NCI-H2107 (cell line): ENCODE measurements at regions not wholly inside any gene's neighbourhood (a gene's known extent, or its start where the extent isn't known, plus 50 kb on each side); places are given as distances from the start of the nearest gene placed in this dataset.

Experiments used
- DNase-seq: peaks from one replicate; lab custom pipeline; 2025; lab: John Stamatoyannopoulos, UW

DNA sequence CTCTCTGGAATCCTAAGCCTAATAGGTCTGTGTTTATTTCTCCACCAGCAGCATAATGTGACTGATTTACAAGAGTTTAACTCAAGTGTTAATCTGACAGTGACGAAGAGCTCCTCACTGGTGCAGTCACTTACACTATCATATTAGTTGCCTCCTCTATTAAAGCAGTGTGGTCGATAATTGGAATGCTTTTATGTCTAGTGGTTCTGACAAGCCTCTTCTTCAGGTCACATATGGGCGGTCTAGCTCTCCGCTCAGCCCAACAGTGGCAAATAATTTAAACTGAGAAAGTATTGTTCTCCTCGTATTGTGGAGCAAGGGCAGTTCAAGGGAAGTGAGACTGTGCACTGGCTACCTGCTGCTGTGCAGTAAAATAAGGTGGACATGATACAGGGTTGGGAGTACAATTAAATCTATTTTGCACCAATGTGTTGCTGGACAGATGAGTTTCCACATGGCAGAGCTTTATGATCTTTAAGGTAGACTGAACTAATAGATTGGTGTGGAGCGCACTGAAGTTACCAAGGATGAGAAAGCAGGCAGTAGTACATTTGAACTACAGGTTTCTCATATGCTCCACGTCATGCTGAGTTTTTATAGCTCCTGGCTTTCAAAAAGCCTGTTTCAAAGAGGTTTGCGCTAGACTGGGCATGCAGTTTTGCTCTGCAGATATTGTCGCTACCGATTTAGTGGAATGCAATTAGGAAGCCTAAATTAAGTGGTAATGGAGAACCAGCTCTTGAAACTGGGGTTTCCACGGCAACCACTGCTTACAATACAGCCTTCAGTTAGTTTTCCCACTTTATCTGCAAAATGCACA lies 151.7 kb upstream of the POU3F3 start:
- DNase-seq: no peak

DNA sequence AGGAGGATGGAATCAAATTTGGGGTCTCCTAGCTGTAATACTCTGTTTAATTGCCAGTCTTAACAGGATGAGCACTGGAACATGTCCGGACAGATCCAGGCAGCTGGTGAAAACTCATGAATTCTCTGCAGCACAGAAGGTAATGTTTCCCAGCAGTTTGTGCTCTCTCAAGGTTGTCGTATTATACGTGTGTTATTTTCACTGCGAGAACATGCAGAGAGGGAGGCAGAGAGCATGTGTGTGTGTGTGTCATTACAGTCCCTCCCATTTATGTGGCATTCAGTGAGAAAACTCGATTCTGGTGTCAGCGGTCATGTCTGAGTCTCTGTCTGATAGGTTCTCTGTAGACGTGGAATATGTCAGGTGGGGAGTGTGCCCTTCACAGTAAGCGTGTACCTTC lies 150.2 kb upstream of the POU3F3 start:
- DNase-seq: no peak

GRCh38 chr2:104704496-104705245 lies 149.2 kb upstream of the POU3F3 start:
- DNase-seq: no peak

DNA sequence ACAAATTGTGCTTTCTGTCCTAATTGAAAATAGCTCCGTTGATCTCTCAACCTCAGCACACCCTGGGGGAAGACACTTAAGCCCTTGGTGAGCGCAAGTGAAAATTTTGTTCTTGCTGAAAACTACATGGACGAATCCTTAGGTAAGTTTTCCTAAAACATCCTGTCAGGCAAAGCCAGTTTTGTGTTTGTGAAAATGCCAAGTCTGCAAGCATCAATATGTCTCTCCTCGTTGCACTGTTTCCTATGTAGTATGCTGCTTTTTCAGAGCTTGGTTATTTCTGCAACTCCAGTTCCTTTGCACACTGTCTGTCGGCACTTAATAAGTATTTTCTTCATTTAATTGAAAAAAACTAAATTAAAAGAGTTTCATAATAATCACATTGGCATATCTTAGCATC lies 146.9 kb upstream of the POU3F3 start:
- DNase-seq: no peak

DNA sequence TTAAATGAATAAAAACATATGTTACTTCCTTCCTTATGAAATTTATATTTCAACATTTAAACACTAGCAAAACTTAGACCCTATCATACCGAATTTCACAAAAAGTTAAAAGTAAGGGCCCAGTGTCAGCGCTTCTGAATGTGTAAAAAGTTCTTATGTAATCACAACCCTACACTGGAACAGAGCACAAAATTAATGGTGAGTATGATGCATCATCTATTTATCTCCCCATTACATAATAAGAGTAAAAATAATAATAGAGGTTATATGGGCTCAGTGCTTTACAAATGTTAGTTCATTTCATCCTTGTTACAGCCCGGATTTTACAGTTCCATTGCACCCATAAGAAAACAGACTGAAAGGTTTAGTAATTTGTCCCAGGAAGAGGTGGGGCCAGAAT lies 144.9 kb upstream of the POU3F3 start:
- DNase-seq: no peak

DNA sequence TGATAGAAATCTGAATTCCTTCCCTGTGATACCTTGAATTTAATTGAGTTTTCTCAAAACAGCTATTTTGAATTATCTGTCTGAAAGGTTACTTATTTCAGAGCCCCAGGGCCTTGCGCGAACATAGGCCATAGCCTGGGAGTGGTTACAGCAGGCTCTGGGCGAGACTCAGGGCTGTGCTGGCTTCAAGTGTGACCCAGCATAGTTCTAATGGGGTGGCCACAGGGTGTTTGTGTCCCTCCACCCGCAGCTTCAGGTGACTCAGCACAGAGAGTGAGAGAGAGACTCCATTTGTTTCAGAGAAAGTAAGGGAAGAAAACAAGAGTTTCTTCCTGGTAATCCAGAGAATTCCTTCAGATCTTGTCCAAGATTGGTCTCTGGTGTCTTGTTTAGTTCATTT lies 137.9 kb upstream of the POU3F3 start:
- no peak for DNase-seq

- no peak for DNase-seq
Observed at GRCh38 chr2:104733226-104733943, 120.5 kb upstream of the POU3F3 start.

DNA sequence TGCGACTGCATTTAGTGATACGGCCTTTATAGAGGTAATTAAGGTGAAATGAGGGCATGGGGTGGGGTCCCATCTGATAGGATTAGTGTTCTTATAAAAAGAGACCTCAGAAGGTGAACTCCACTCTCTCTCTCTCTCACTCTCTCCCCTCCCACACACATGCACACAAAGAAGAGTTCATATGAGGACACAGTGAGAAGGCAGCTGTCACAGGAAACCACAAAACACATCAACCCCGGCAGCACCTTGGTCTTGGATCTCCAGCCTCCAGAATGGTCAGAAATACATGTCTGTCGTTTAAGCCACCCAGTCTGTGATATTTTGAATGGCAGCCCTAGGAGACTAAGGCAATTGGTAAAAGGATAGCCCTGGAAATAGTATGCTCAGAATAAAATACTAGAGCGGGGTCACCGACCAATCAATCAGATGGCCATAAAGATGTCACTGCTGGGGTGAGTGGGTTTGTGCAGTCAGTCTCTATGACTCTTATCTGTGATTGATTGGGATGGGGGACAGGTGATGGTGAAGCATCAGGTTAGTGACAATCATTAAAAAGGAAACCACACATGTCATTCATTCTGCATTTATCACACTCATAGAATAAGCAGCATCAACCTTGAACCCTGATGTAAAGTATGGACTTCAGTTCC lies 118.9 kb upstream of the POU3F3 start:
- DNase-seq: no peak

GRCh38 chr2:104736026-104736425 lies 117.9 kb upstream of the POU3F3 start:
- no peak for DNase-seq

DNA sequence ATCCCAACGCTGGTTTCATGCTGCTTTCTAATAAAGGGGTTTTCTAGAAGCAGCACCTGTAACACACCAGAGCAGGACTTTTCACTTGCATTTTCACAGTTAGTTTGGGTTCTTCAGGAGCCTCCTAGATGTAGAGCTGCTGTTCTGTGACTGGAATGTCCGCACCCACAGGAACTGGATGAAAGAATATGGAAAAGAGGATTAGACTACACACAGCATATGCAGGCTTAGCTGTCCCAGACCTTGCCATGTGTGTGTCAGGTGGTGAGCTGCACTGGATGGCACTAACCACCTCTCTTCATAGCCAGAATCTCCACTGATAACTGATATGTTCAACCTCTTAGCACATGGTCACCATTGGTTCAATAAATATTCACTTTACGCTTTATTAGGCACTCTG lies 112.1 kb upstream of the POU3F3 start:
- DNase-seq: no peak

DNA sequence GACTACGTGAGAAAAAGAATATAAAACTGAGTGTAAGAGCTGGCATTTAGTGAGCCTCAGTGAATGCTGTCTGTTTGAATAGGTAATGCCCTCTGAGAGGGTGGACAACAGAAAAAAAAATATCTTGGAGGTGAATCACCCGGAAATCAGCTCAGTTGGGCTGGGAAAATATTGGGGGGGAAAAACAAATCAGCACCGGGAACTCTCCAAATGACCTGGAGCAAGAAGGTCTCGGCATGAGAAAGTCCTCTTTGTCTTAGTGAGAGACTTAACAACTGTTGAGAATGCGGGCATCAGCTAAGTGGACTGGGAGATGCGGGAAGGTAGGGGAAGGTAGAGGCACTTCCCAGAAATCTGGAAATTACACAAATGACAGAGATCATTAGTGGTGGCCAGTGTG lies 109.4 kb upstream of the POU3F3 start:
- no peak for DNase-seq

GRCh38 chr2:104745846-104746245 lies 108.1 kb upstream of the POU3F3 start:
- no peak for DNase-seq

DNA sequence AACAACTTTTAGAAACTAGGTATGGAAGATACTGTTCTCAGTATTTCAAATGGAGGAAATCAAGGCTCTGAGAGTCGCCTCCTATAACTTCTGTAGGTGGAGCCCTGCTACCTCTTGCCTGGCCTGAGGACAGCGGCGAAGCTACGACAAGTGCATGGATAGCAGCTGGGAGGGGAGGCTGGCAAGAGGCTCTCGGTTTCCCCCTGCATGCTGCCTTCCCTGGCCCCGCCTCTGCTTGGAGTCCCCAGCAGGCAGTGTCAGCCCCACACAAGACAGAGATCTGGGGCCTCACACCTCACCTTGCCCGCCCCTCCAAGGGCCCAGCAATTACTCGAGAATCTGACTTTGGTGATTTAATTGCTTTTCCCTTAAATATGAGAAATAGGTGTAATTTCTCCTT lies 107.6 kb upstream of the POU3F3 start:
- no peak for DNase-seq

DNA sequence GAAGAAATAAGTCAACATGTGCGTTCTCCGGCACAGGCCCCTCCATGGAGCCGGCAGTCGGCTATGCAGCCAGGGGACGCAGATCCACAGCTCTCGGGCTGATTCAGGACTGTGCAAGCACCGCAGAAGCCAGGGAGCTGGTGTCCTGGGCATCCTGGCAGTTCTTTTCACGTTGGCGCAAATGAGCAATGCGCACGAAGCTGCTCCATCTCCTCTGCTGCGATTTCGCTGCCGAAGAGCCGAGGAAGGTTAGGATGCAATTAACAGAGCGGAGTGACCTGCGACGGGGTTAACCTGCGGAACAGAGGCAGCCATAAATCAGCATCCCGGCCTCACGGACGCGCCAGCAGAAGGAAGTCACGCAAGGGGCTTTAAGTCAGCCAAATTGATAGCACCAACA lies 107.1 kb upstream of the POU3F3 start:
- no peak for DNase-seq

GRCh38 chr2:104749856-104750460 lies 104.0 kb upstream of the POU3F3 start:
- DNase-seq: no peak

- no peak for DNase-seq
Observed at GRCh38 chr2:104752504-104752903, 101.4 kb upstream of the POU3F3 start.

GRCh38 chr2:104755026-104755878 lies 98.7 kb upstream of the POU3F3 start:
- no peak for DNase-seq

- no peak for DNase-seq
Observed at GRCh38 chr2:104756118-104756517, 97.8 kb upstream of the POU3F3 start.

GRCh38 chr2:104757056-104757455 lies 96.9 kb upstream of the POU3F3 start:
- no peak for DNase-seq

DNA sequence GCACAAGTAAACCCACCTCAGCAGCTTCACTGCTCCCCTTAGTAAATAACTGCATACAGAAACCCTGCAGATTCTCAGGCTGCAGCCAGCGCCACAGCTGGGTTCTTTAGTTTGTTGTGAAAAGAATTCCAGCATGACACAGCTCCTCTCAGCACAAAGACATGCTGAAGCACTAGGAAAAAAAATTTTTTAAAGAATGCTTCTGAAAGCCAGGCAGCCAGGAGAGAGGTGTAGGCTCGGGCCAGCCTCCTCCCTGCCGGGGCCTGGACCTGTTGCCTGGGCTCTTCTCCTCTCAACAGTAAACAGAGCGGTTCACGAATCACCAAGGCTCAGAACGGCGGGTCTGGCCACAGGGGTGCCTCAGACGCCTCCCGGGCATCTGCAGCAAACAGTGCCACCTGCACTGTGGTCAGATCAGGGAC lies 95.7 kb upstream of the POU3F3 start:
- DNase-seq: no peak

DNA sequence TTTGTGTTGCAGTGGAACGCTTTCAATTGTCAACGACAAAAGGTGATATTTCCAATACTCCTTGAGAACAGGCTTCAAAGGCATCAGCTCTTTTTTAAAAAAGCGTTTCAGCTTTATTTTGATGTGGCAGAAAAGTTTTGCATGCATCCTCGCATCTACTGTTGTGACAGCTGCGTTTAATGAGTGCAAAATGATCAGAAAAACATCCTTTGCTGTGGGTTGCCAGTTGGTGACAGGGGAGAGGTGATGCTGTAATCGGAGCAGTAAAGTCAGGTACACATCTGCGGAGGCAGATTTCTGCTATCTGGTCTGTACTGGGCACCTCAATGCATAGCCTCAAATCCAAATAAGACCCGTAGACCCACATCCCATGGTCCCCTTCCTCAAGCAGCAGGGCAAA lies 91.9 kb upstream of the POU3F3 start:
- DNase-seq: no peak
